Nephron progenitor cell (in vitro differentiated cells): ENCODE measurements at regions not wholly inside any gene's neighbourhood (a gene's known extent, or its start where the extent isn't known, plus 50 kb on each side); places are given as distances from the start of the nearest gene placed in this dataset.

Source experiments
- DNase-seq: peaks from one replicate; pipeline ENCODE4 v3.0.0; 2021
- H3K27ac Mint-ChIP-seq: 2 replicates; pipeline ENCODE4 v1.8.0; 2021; ENCODE audit warnings: mild to moderate bottlenecking, moderate library complexity, mixed read lengths
- H3K27me3 Mint-ChIP-seq: 2 replicates; pipeline ENCODE4 v1.8.0; 2021; ENCODE audit warnings: mild to moderate bottlenecking, low read depth, mixed read lengths; ENCODE audit not compliant: poor library complexity
- H3K36me3 Mint-ChIP-seq: 2 replicates; pipeline ENCODE4 v1.8.0; 2021; ENCODE audit warnings: low read depth, mixed read lengths
- H3K4me1 Mint-ChIP-seq: 2 replicates; pipeline ENCODE4 v1.8.0; 2021; ENCODE audit warnings: mixed read lengths
- H3K4me3 Mint-ChIP-seq: 2 replicates; pipeline ENCODE4 v1.8.0; 2021; ENCODE audit warnings: mild to moderate bottlenecking, moderate library complexity, mixed read lengths
- H3K9me3 Mint-ChIP-seq: 2 replicates; pipeline ENCODE4 v1.8.0; 2021; ENCODE audit warnings: mild to moderate bottlenecking, moderate library complexity, mixed read lengths
- CTCF ChIP-seq: fragments of 200-600 bp; sonication (generic); IDR thresholded peaks from 2 replicates; pipeline ENCODE4 v1.5.0; 2021; ENCODE audit warnings: antibody characterized with exemption

GRCh38 chr5:98433022-98433421 is 340.4 kb upstream of the RGMB start:
- Mint-ChIP-seq H3K27ac (no peak overlapping the region), H3K4me3 (no peak overlapping the region), H3K4me1 (peaks cover 8% of the 10 kb centered on the region), H3K27me3 (peaks cover 3% of the 10 kb centered on the region), H3K36me3 (no peaks in the 10 kb centered on the region), H3K9me3 (no peaks in the 10 kb centered on the region)
- no peak for TF ChIP-seq CTCF
- no peak for DNase-seq

GRCh38 chr5:98433673-98434072 is 339.8 kb upstream of the RGMB start:
- DNase-seq, result no peak
- Mint-ChIP-seq H3K4me1 (peaks cover 8% of the 10 kb centered on the region), H3K36me3 (no peaks in the 10 kb centered on the region), H3K9me3 (no peaks in the 10 kb centered on the region), H3K4me3 (no peak overlapping the region), H3K27ac (no peak overlapping the region), H3K27me3 (peaks cover 3% of the 10 kb centered on the region)
- TF ChIP-seq CTCF, result no peak

- Mint-ChIP-seq H3K27me3 (no peaks in the 10 kb centered on the region), H3K27ac (no peak overlapping the region), H3K4me3 (no peak overlapping the region), H3K4me1 (peaks cover 8% of the 10 kb centered on the region), H3K36me3 (no peaks in the 10 kb centered on the region), H3K9me3 (peaks cover 10% of the 10 kb centered on the region)
- TF ChIP-seq CTCF, result no peak
- DNase-seq, result no peak
These were observed 336.8 kb upstream of the RGMB start for GRCh38 chr5:98436667-98437066.

GRCh38 chr5:98442448-98442847 is 331.0 kb upstream of the RGMB start:
- H3K27me3 Mint-ChIP-seq, result no peaks in the 10 kb centered on the region
- H3K9me3 Mint-ChIP-seq, result peaks cover 26% of the 10 kb centered on the region
- no peaks in the 10 kb centered on the region for H3K4me1 Mint-ChIP-seq
- no peak overlapping the region for H3K27ac Mint-ChIP-seq
- H3K36me3 Mint-ChIP-seq, result no peaks in the 10 kb centered on the region
- no peak for DNase-seq
- no peak overlapping the region for H3K4me3 Mint-ChIP-seq
- TF ChIP-seq CTCF, result no peak

- no peaks in the 10 kb centered on the region for H3K4me1 Mint-ChIP-seq
- TF ChIP-seq CTCF, result no peak
- H3K36me3 Mint-ChIP-seq, result no peaks in the 10 kb centered on the region
- H3K27ac Mint-ChIP-seq, result no peak overlapping the region
- H3K27me3 Mint-ChIP-seq, result no peaks in the 10 kb centered on the region
- H3K4me3 Mint-ChIP-seq, result no peak overlapping the region
- DNase-seq, result no peak
- H3K9me3 Mint-ChIP-seq, result peaks cover 26% of the 10 kb centered on the region
These were observed 329.6 kb upstream of the RGMB start for GRCh38 chr5:98443881-98444280.

GRCh38 chr5:98453296-98453695 is 320.2 kb upstream of the RGMB start:
- H3K4me3 Mint-ChIP-seq, result no peak overlapping the region
- no peaks in the 10 kb centered on the region for H3K36me3 Mint-ChIP-seq
- no peaks in the 10 kb centered on the region for H3K4me1 Mint-ChIP-seq
- peaks cover 3% of the 10 kb centered on the region for H3K27me3 Mint-ChIP-seq
- DNase-seq, result no peak
- no peak for TF ChIP-seq CTCF
- no peak overlapping the region for H3K27ac Mint-ChIP-seq
- no peaks in the 10 kb centered on the region for H3K9me3 Mint-ChIP-seq
